ENCODE measurements at regions not wholly inside any gene's neighbourhood (a gene's known extent, or its start where the extent isn't known, plus 50 kb on each side); places are given as distances from the start of the nearest gene placed in this dataset.

GRCh38 chr4:54802336-54802735 is 144.6 kb downstream of the KIT start:
- H3K4me3 ChIP-seq (replicated peaks; ENCODE audit: low read depth, low read length), result no peak overlapping the region
- DNase-seq (ENCODE audit: low read depth), result no peak
- no peak for TF ChIP-seq CTCF (IDR thresholded peaks at IDR 0.05; ENCODE audit: low read length, missing control alignments)

GRCh38 chr4:54800831-54801530 is 143.2 kb downstream of the KIT start:
- no peak overlapping the region for H3K4me3 ChIP-seq (replicated peaks; ENCODE audit: low read depth, low read length)
- no peak for DNase-seq (ENCODE audit: low read depth)
- TF ChIP-seq CTCF (IDR thresholded peaks at IDR 0.05; ENCODE audit: low read length, missing control alignments), result no peak

- no peak for TF ChIP-seq CTCF (IDR thresholded peaks at IDR 0.05; ENCODE audit: low read length, missing control alignments)
- no peak overlapping the region for H3K4me3 ChIP-seq (replicated peaks; ENCODE audit: low read depth, low read length)
- no peak for DNase-seq (ENCODE audit: low read depth)
Observed at GRCh38 chr4:54794579-54794978, 136.8 kb downstream of the KIT start.

GRCh38 chr4:54793856-54794422 is 136.2 kb downstream of the KIT start:
- DNase-seq (ENCODE audit: low read depth), result no peak
- TF ChIP-seq CTCF (IDR thresholded peaks at IDR 0.05; ENCODE audit: low read length, missing control alignments), result no peak
- H3K4me3 ChIP-seq (replicated peaks; ENCODE audit: low read depth, low read length), result no peak overlapping the region
